HepG2 (cell line): ENCODE measurements at regions not wholly inside any gene's neighbourhood (a gene's known extent, or its start where the extent isn't known, plus 50 kb on each side); places are given as distances from the start of the nearest gene placed in this dataset.

ENCODE experiments used
- CHD2 ChIP-seq: IDR thresholded peaks from 2 replicates; pipeline ENCODE4 v1.6.1; 2011; ENCODE audit warnings: low read depth, low read length, improper control_type of control experiment
- GTF2F1 ChIP-seq: fragments of 150-350 bp; IDR thresholded peaks from 2 replicates; pipeline ENCODE4 v1.6.1; 2014; ENCODE audit warnings: low read length
- IKZF1 ChIP-seq: fragments of 450-650 bp; IDR thresholded peaks from 2 replicates; pipeline ENCODE4 v1.7.1; 2016
- MTA1 ChIP-seq: sonication (generic); formaldehyde crosslinking; IDR thresholded peaks from 2 replicates; pipeline ENCODE4 v1.4.0; 2020; ENCODE audit warnings: missing genetic modification reagents, mild to moderate bottlenecking, borderline replicate concordance
- NAIF1 ChIP-seq: sonication (generic); formaldehyde crosslinking; IDR thresholded peaks from 2 replicates; pipeline ENCODE4 v1.5.0; 2020; ENCODE audit warnings: mild to moderate bottlenecking, missing genetic modification reagents, borderline replicate concordance
- NCOA1 ChIP-seq: sonication (generic); formaldehyde crosslinking; IDR thresholded peaks from 2 replicates; pipeline ENCODE4 v1.9.0; 2021; ENCODE audit warnings: missing genetic modification reagents
- NCOA2 ChIP-seq: sonication (generic); formaldehyde crosslinking; IDR thresholded peaks from 2 replicates; pipeline ENCODE4 v1.8.0; 2022; ENCODE audit warnings: inconsistent platforms
- PLRG1 ChIP-seq: fragments of 450-650 bp; conservative IDR thresholded peaks from 2 replicates; pipeline ENCODE4 v1.6.1; 2016
- REXO4 ChIP-seq: sonication (generic); formaldehyde crosslinking; IDR thresholded peaks from 2 replicates; pipeline ENCODE4 v1.8.0; 2022; ENCODE audit warnings: missing genetic modification reagents, mild to moderate bottlenecking, borderline replicate concordance
- SAP130 ChIP-seq: IDR thresholded peaks from 2 replicates; pipeline ENCODE4 v1.6.1; 2016; ENCODE audit warnings: low read depth
- SMARCC2 ChIP-seq: fragments of 450-650 bp; IDR thresholded peaks from 2 replicates; pipeline ENCODE4 v1.6.1; 2017; ENCODE audit warnings: antibody characterized with exemption, mild to moderate bottlenecking
- SRSF4 ChIP-seq: fragments of 200-400 bp; formaldehyde crosslinking; IDR thresholded peaks from one replicate; pipeline ENCODE4 v1.6.1; 2018; ENCODE audit warnings: mild to moderate bottlenecking, low read depth, low read length, moderate library complexity; ENCODE audit not compliant: poor library complexity, severe bottlenecking
- ZC3H4 ChIP-seq: sonication (generic); formaldehyde crosslinking; IDR thresholded peaks from 2 replicates; pipeline ENCODE4 v1.4.0; 2020; ENCODE audit warnings: missing genetic modification reagents, borderline replicate concordance
- ZNF460 ChIP-seq: sonication (generic); formaldehyde crosslinking; IDR thresholded peaks from 2 replicates; pipeline ENCODE4 v1.5.1; 2020; ENCODE audit warnings: missing genetic modification reagents, mild to moderate bottlenecking, borderline replicate concordance
- ZNF468 ChIP-seq: sonication (generic); formaldehyde crosslinking; IDR thresholded peaks from 2 replicates; pipeline ENCODE4 v1.8.0; 2022; ENCODE audit warnings: mild to moderate bottlenecking, moderate library complexity, missing genetic modification reagents
- ZNF660 ChIP-seq: sonication (generic); formaldehyde crosslinking; IDR thresholded peaks from 2 replicates; pipeline ENCODE4 v1.5.1; 2020; ENCODE audit warnings: mild to moderate bottlenecking, low read depth, missing genetic modification reagents, borderline replicate concordance
- ZSCAN22 ChIP-seq: sonication (generic); formaldehyde crosslinking; IDR thresholded peaks from 2 replicates; pipeline ENCODE4 v1.4.0; 2020; ENCODE audit warnings: mild to moderate bottlenecking, missing genetic modification reagents
- ZSCAN29 ChIP-seq: sonication (generic); formaldehyde crosslinking; conservative IDR thresholded peaks from 2 replicates; pipeline ENCODE4 v1.4.0; 2020; ENCODE audit warnings: mild to moderate bottlenecking, missing genetic modification reagents
- TF ChIP-seq, protein P1 (sequence below): sonication (generic); formaldehyde crosslinking; IDR thresholded peaks from 2 replicates; pipeline ENCODE4 v1.4.0; 2020; ENCODE audit warnings: missing genetic modification reagents
- TF ChIP-seq, protein P2 (sequence below): IDR thresholded peaks from 2 replicates; pipeline ENCODE4 v1.6.1; 2016
- TF ChIP-seq, protein P3 (sequence below): sonication (generic); formaldehyde crosslinking; IDR thresholded peaks from 2 replicates; pipeline ENCODE4 v1.8.0; 2023; ENCODE audit warnings: mild to moderate bottlenecking, missing genetic modification reagents
- TF ChIP-seq, protein P4 (sequence below): fragments of 450-650 bp; IDR thresholded peaks from 2 replicates; pipeline ENCODE4 v1.6.1; 2017
- TF ChIP-seq, protein P5 (sequence below): sonication (generic); formaldehyde crosslinking; IDR thresholded peaks from 2 replicates; pipeline ENCODE4 v1.4.0; 2020; ENCODE audit warnings: missing genetic modification reagents
- TF ChIP-seq, protein P6 (sequence below): sonication (generic); formaldehyde crosslinking; IDR thresholded peaks from 2 replicates; pipeline ENCODE4 v1.5.0; 2020; ENCODE audit warnings: missing genetic modification reagents

DNA sequence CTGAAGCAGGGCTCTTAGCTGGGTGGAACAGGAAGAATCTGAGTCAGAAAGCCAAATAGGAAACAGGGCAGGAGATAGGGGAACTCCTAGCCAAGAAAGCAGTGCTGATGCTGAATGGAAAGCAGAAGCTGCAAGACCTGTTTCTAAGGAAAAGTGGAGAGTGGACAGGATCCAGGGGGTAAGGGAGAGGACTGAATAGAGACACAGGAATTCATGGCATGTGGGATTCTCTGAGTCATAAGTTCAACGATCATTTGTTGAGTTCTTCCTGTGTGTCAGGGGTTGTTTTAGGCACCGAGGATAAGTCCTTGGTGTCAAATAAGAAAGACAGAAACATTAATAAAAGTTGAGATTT lies 153.8 kb upstream of the FGGY start (continued):
- TF ChIP-seq, protein P1, sequence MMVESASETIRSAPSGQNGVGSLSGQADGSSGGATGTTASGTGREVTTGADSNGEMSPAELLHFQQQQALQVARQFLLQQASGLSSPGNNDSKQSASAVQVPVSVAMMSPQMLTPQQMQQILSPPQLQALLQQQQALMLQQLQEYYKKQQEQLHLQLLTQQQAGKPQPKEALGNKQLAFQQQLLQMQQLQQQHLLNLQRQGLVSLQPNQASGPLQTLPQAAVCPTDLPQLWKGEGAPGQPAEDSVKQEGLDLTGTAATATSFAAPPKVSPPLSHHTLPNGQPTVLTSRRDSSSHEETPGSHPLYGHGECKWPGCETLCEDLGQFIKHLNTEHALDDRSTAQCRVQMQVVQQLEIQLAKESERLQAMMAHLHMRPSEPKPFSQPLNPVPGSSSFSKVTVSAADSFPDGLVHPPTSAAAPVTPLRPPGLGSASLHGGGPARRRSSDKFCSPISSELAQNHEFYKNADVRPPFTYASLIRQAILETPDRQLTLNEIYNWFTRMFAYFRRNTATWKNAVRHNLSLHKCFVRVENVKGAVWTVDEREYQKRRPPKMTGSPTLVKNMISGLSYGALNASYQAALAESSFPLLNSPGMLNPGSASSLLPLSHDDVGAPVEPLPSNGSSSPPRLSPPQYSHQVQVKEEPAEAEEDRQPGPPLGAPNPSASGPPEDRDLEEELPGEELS (CRISPR knock-in tag) = no peak
- TF ChIP-seq, protein P2, sequence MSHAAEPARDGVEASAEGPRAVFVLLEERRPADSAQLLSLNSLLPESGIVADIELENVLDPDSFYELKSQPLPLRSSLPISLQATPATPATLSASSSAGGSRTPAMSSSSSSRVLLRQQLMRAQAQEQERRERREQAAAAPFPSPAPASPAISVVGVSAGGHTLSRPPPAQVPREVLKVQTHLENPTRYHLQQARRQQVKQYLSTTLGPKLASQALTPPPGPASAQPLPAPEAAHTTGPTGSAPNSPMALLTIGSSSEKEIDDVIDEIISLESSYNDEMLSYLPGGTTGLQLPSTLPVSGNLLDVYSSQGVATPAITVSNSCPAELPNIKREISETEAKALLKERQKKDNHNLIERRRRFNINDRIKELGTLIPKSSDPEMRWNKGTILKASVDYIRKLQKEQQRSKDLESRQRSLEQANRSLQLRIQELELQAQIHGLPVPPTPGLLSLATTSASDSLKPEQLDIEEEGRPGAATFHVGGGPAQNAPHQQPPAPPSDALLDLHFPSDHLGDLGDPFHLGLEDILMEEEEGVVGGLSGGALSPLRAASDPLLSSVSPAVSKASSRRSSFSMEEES = no peak
- TF ChIP-seq ZSCAN29 (CRISPR knock-in tag) (no peak), ZC3H4 (no peak), ZNF660 (CRISPR knock-in tag) (no peak), NCOA2 (CRISPR knock-in tag) (0 out of 2 replicates have a peak, but pooled peaks have one; percentile 21), SMARCC2 (peak; percentile 70; the same call in 1 of the 2 replicates), CHD2 (no peak), NAIF1 (no peak), ZNF460 (CRISPR knock-in tag) (peak; percentile 83), ZSCAN22 (CRISPR knock-in tag) (no peak), IKZF1 (no peak), SRSF4 (no peak), PLRG1 (no peak), REXO4 (no peak), ZNF468 (CRISPR knock-in tag) (no peak), NCOA1 (no peak), MTA1 (CRISPR knock-in tag) (no peak), SAP130 (CRISPR knock-in tag) (peak; percentile 55), GTF2F1 (no peak)
- TF ChIP-seq, protein P3, sequence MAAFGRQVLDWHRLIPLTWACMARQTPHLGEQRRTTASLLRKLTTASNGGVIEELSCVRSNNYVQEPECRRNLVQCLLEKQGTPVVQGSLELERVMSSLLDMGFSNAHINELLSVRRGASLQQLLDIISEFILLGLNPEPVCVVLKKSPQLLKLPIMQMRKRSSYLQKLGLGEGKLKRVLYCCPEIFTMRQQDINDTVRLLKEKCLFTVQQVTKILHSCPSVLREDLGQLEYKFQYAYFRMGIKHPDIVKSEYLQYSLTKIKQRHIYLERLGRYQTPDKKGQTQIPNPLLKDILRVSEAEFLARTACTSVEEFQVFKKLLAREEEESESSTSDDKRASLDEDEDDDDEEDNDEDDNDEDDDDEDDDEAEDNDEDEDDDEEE (CRISPR knock-in tag) = no peak
- TF ChIP-seq, protein P4, sequence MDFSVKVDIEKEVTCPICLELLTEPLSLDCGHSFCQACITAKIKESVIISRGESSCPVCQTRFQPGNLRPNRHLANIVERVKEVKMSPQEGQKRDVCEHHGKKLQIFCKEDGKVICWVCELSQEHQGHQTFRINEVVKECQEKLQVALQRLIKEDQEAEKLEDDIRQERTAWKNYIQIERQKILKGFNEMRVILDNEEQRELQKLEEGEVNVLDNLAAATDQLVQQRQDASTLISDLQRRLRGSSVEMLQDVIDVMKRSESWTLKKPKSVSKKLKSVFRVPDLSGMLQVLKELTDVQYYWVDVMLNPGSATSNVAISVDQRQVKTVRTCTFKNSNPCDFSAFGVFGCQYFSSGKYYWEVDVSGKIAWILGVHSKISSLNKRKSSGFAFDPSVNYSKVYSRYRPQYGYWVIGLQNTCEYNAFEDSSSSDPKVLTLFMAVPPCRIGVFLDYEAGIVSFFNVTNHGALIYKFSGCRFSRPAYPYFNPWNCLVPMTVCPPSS = no peak
- TF ChIP-seq, protein P5, sequence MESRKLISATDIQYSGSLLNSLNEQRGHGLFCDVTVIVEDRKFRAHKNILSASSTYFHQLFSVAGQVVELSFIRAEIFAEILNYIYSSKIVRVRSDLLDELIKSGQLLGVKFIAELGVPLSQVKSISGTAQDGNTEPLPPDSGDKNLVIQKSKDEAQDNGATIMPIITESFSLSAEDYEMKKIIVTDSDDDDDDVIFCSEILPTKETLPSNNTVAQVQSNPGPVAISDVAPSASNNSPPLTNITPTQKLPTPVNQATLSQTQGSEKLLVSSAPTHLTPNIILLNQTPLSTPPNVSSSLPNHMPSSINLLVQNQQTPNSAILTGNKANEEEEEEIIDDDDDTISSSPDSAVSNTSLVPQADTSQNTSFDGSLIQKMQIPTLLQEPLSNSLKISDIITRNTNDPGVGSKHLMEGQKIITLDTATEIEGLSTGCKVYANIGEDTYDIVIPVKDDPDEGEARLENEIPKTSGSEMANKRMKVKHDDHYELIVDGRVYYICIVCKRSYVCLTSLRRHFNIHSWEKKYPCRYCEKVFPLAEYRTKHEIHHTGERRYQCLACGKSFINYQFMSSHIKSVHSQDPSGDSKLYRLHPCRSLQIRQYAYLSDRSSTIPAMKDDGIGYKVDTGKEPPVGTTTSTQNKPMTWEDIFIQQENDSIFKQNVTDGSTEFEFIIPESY (CRISPR knock-in tag) = no peak
- TF ChIP-seq, protein P6, sequence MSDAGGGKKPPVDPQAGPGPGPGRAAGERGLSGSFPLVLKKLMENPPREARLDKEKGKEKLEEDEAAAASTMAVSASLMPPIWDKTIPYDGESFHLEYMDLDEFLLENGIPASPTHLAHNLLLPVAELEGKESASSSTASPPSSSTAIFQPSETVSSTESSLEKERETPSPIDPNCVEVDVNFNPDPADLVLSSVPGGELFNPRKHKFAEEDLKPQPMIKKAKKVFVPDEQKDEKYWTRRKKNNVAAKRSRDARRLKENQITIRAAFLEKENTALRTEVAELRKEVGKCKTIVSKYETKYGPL = no peak
